ENCODE measurements at regions not wholly inside any gene's neighbourhood (a gene's known extent, or its start where the extent isn't known, plus 50 kb on each side); places are given as distances from the start of the nearest gene placed in this dataset.

DNA sequence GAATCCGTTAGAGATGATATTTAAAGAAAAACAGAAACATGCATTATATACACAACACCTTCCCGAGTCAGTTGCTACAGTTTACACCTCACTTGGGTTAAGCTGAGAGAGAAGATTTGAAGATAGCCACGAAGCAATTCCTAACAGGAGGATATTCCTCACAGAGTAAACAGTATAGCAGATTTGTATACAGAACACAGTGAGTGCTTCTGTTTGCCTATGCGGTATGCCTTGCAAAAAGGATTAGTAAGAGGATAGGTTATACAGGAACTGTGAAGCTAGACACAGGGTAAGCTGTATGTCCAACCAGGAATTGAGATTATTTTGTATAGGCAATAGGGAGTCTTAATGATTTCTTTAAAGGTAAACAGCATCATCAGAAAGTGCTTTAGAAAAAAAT, 471.8 kb downstream of the LIG4 start:
- intact Hi-C loops (cut with micrococcal nuclease), result no loop called here
- H3K27me3 ChIP-seq (ENCODE audit: control insufficient read depth in 2 of 2, insufficient read depth in 2 of 2, low read length in 2 of 2), result no peaks in the 10 kb centered on the region
- no peak overlapping the region for H3K4me3 ChIP-seq
- H3K9me3 ChIP-seq (replicated peaks; ENCODE audit: control insufficient read depth, insufficient read depth, low read depth, low read length), result no peaks in the 10 kb centered on the region
- ChIA-PET POLR2A (no interaction called here), CTCF (ENCODE audit: low intra/inter-chr PET ratio) (no interaction called here)
- TF ChIP-seq COPS2 (conservative IDR thresholded peaks at IDR 0.05) (no peak), POU5F1 (IDR thresholded peaks at IDR 0.05; ENCODE audit: borderline replicate concordance, low read depth, low read length, partially characterized antibody) (no peak), RBM22 (IDR thresholded peaks at IDR 0.05; ENCODE audit: low read depth, low read length, poor library complexity, severe bottlenecking) (no peak), CCAR2 (IDR thresholded peaks at IDR 0.05; ENCODE audit: low read depth, low read length) (no peak), ZNF407 (IDR thresholded peaks at IDR 0.05; ENCODE audit: low read depth) (no peak), OTX1 (CRISPR knock-in tag; IDR thresholded peaks at IDR 0.05) (no peak), L3MBTL2 (IDR thresholded peaks at IDR 0.05) (no peak), KHSRP (IDR thresholded peaks at IDR 0.05) (no peak), PHTF2 (CRISPR knock-in tag; IDR thresholded peaks at IDR 0.05) (no peak), MCM5 (IDR thresholded peaks at IDR 0.05; ENCODE audit: low read depth) (no peak), ZNF431 (CRISPR knock-in tag; IDR thresholded peaks at IDR 0.05) (no peak), ZNF41 (CRISPR knock-in tag; conservative IDR thresholded peaks at IDR 0.05) (no peak), ZNF75A (CRISPR knock-in tag; IDR thresholded peaks at IDR 0.05) (no peak), TRIM24 (IDR thresholded peaks at IDR 0.05) (no peak)
- TF ChIP-seq, protein P1, sequence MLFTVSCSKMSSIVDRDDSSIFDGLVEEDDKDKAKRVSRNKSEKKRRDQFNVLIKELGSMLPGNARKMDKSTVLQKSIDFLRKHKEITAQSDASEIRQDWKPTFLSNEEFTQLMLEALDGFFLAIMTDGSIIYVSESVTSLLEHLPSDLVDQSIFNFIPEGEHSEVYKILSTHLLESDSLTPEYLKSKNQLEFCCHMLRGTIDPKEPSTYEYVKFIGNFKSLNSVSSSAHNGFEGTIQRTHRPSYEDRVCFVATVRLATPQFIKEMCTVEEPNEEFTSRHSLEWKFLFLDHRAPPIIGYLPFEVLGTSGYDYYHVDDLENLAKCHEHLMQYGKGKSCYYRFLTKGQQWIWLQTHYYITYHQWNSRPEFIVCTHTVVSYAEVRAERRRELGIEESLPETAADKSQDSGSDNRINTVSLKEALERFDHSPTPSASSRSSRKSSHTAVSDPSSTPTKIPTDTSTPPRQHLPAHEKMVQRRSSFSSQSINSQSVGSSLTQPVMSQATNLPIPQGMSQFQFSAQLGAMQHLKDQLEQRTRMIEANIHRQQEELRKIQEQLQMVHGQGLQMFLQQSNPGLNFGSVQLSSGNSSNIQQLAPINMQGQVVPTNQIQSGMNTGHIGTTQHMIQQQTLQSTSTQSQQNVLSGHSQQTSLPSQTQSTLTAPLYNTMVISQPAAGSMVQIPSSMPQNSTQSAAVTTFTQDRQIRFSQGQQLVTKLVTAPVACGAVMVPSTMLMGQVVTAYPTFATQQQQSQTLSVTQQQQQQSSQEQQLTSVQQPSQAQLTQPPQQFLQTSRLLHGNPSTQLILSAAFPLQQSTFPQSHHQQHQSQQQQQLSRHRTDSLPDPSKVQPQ (CRISPR knock-in tag; IDR thresholded peaks at IDR 0.05; ENCODE audit: borderline replicate concordance), result no peak
- DNase-seq (ENCODE audit: extremely low read depth in 1 of 4, low spot score in 3 of 4) (no peak), FAIRE-seq (no peak), ATAC-seq (no peak)
- BruUV-seq (replicated peaks), result no TSS peak
- H3K9me1 ChIP-seq (ENCODE audit: control insufficient read depth, insufficient read depth, low read length), result no peaks in the 10 kb centered on the region
- H2AFZ ChIP-seq (ENCODE audit: low read depth, low read length), result no peak overlapping the region
- no peak overlapping the region for H3K27ac ChIP-seq (ENCODE audit: extremely low read depth, low read depth, low read length)
- in situ Hi-C loops (cut with MboI), result no loop called here
- no peaks in the 10 kb centered on the region for H3K36me3 ChIP-seq (ENCODE audit: control insufficient read depth, insufficient read depth, low read length)
- no peak overlapping the region for H3K4me2 ChIP-seq (ENCODE audit: insufficient read depth, low read length)
- WGBS (ENCODE audit: insufficient coverage, low coverage, missing lambda C conversion rate), result 0% methylated on average over 4 of the region's 4 CpGs
- no peaks in the 10 kb centered on the region for H3K79me2 ChIP-seq (ENCODE audit: control insufficient read depth, insufficient read depth, low read length)
- H3K9ac ChIP-seq (ENCODE audit: insufficient read depth in 1 of 2, low read depth in 2 of 2, low read length in 2 of 2), result no peak overlapping the region
- no peaks in the 10 kb centered on the region for H3K4me1 ChIP-seq (replicated peaks in 1 of 2; ENCODE audit: control insufficient read depth in 2 of 2, insufficient read depth in 2 of 2, low read length in 2 of 2)
- H4K20me1 ChIP-seq (replicated peaks; ENCODE audit: control insufficient read depth, insufficient read depth, low read length), result no peaks in the 10 kb centered on the region

All from K562 (cell line).